ENCODE measurements at regions not wholly inside any gene's neighbourhood (a gene's known extent, or its start where the extent isn't known, plus 50 kb on each side); places are given as distances from the start of the nearest gene placed in this dataset.

DNA sequence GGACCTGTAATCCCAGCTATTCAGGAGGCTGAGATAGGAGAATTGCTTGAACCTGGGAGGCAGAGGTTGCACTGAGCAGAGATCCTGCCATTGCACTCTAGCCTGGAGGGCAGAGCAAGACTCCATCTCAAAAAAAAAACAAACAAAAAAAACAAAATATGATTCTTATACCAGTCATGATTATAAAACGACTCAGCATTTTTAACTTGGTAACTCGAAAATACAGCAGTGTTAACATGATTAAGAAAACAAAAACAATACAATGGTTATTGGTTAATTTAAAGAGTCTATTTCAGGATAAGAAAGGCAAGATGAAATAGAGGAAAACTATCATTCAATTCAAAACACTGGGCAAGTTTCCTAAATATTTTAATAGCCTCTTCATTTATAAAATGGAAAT, 865.3 kb downstream of the PCDH7 start:
- no peak overlapping the region for H3K27ac ChIP-seq (ENCODE audit: low read depth, low read length, severe bottlenecking)
- no peaks in the 10 kb centered on the region for H3K4me1 ChIP-seq (ENCODE audit: control insufficient read depth, insufficient read depth, low read length, poor library complexity, severe bottlenecking)
- no peaks in the 10 kb centered on the region for H3K9me3 ChIP-seq (ENCODE audit: control insufficient read depth, low read length)
- H3K36me3 ChIP-seq (ENCODE audit: control insufficient read depth, insufficient read depth, low read length): no peaks in the 10 kb centered on the region
- H3K4me3 ChIP-seq (ENCODE audit: extremely low read depth, insufficient read depth, low read length, poor library complexity, severe bottlenecking): no peak overlapping the region
- WGBS, 2 experiments (ENCODE audit: insufficient coverage in 2 of 2): no CpG with 5 or more reads among the region's 2 CpGs

DNA sequence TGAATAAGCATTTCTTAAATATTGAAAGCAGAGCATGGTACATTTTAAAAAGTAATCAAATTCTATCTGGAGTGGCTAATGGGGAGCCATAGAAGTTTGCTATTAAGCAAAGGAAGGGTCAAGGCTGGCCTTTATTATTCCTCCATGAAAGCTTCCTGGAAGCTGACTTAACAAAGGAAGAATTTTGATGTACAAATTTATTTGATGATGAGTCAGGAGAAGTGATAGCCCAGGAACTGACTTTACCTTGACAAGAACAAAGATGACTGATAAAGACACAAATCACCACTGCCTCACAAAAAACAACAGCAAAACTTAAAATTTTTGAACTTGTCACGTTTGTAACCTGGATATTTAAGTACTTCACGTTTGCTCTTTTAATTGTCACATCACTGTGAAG, 872.1 kb downstream of the PCDH7 start:
- Histone ChIP-seq H3K36me3 (ENCODE audit: control insufficient read depth, insufficient read depth, low read length) (no peaks in the 10 kb centered on the region), H3K9me3 (ENCODE audit: control insufficient read depth, low read length) (no peaks in the 10 kb centered on the region), H3K4me3 (ENCODE audit: extremely low read depth, insufficient read depth, low read length, poor library complexity, severe bottlenecking) (no peak overlapping the region), H3K4me1 (ENCODE audit: control insufficient read depth, insufficient read depth, low read length, poor library complexity, severe bottlenecking) (no peaks in the 10 kb centered on the region), H3K27ac (ENCODE audit: low read depth, low read length, severe bottlenecking) (no peak overlapping the region)
- 63 to 83% methylated on average over 1 of the region's 2 CpGs for WGBS, 2 experiments (ENCODE audit: insufficient coverage in 2 of 2)

GRCh38 chr4:31595496-31595895, 875.3 kb downstream of the PCDH7 start:
- H3K9me3 ChIP-seq (ENCODE audit: control insufficient read depth, low read length): no peaks in the 10 kb centered on the region
- no peak overlapping the region for H3K27ac ChIP-seq (ENCODE audit: low read depth, low read length, severe bottlenecking)
- 100% methylated on average over 1 of the region's 2 CpGs for WGBS, 2 experiments (ENCODE audit: insufficient coverage in 2 of 2)
- H3K36me3 ChIP-seq (ENCODE audit: control insufficient read depth, insufficient read depth, low read length): no peaks in the 10 kb centered on the region
- H3K4me1 ChIP-seq (ENCODE audit: control insufficient read depth, insufficient read depth, low read length, poor library complexity, severe bottlenecking): no peaks in the 10 kb centered on the region
- H3K4me3 ChIP-seq (ENCODE audit: extremely low read depth, insufficient read depth, low read length, poor library complexity, severe bottlenecking): no peak overlapping the region

GRCh38 chr4:31598639-31599038, 878.5 kb downstream of the PCDH7 start:
- no peak overlapping the region for H3K4me3 ChIP-seq (ENCODE audit: extremely low read depth, insufficient read depth, low read length, poor library complexity, severe bottlenecking)
- H3K4me1 ChIP-seq (ENCODE audit: control insufficient read depth, insufficient read depth, low read length, poor library complexity, severe bottlenecking): no peaks in the 10 kb centered on the region
- H3K27ac ChIP-seq (ENCODE audit: low read depth, low read length, severe bottlenecking): no peak overlapping the region
- H3K9me3 ChIP-seq (ENCODE audit: control insufficient read depth, low read length): no peaks in the 10 kb centered on the region
- H3K36me3 ChIP-seq (ENCODE audit: control insufficient read depth, insufficient read depth, low read length): no peaks in the 10 kb centered on the region
- 80 to 100% methylated on average over 2 of the region's 3 CpGs for WGBS, 2 experiments (ENCODE audit: insufficient coverage in 2 of 2)

GRCh38 chr4:31601793-31602192, 881.6 kb downstream of the PCDH7 start:
- no peaks in the 10 kb centered on the region for H3K4me1 ChIP-seq (ENCODE audit: control insufficient read depth, insufficient read depth, low read length, poor library complexity, severe bottlenecking)
- H3K4me3 ChIP-seq (ENCODE audit: extremely low read depth, insufficient read depth, low read length, poor library complexity, severe bottlenecking): no peak overlapping the region
- H3K9me3 ChIP-seq (ENCODE audit: control insufficient read depth, low read length): no peaks in the 10 kb centered on the region
- no peak overlapping the region for H3K27ac ChIP-seq (ENCODE audit: low read depth, low read length, severe bottlenecking)
- no peaks in the 10 kb centered on the region for H3K36me3 ChIP-seq (ENCODE audit: control insufficient read depth, insufficient read depth, low read length)

GRCh38 chr4:31613946-31614623, 893.9 kb downstream of the PCDH7 start:
- no peaks in the 10 kb centered on the region for H3K36me3 ChIP-seq (ENCODE audit: control insufficient read depth, insufficient read depth, low read length)
- H3K4me3 ChIP-seq (ENCODE audit: extremely low read depth, insufficient read depth, low read length, poor library complexity, severe bottlenecking): no peak overlapping the region
- H3K27ac ChIP-seq (ENCODE audit: low read depth, low read length, severe bottlenecking): no peak overlapping the region
- WGBS, 2 experiments (ENCODE audit: insufficient coverage in 2 of 2): 82 to 87% methylated on average over 4 to 5 of the region's 7 CpGs
- H3K9me3 ChIP-seq (ENCODE audit: control insufficient read depth, low read length): no peaks in the 10 kb centered on the region
- H3K4me1 ChIP-seq (ENCODE audit: control insufficient read depth, insufficient read depth, low read length, poor library complexity, severe bottlenecking): no peaks in the 10 kb centered on the region

GRCh38 chr4:31617667-31618066, 897.5 kb downstream of the PCDH7 start:
- Histone ChIP-seq H3K9me3 (ENCODE audit: control insufficient read depth, low read length) (no peaks in the 10 kb centered on the region), H3K27ac (ENCODE audit: low read depth, low read length, severe bottlenecking) (no peak overlapping the region), H3K36me3 (ENCODE audit: control insufficient read depth, insufficient read depth, low read length) (no peaks in the 10 kb centered on the region), H3K4me1 (ENCODE audit: control insufficient read depth, insufficient read depth, low read length, poor library complexity, severe bottlenecking) (no peaks in the 10 kb centered on the region), H3K4me3 (ENCODE audit: extremely low read depth, insufficient read depth, low read length, poor library complexity, severe bottlenecking) (no peak overlapping the region)
- WGBS, 2 experiments (ENCODE audit: insufficient coverage in 2 of 2): 88 to 100% methylated on average over 1 of the region's 1 CpG

DNA sequence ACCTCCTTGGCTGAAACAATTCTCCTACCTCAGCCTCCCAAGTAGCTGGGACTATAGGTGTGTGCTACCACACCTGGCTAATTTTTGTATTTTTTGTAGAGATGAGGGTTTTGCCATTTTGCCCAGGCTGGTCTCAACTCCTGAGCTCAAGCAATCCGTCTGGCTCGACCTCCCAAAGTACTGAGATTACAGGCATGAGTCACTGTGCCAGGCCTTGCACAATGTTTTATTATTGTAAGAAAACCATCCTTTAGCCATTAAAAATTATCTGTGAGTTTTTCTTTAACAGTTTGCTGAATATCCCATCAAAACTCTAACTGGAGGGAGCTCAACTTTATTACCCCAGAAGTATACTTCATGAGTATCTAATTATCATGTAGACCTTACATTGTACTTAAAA, 900.3 kb downstream of the PCDH7 start:
- Histone ChIP-seq H3K27ac (ENCODE audit: low read depth, low read length, severe bottlenecking) (no peak overlapping the region), H3K36me3 (ENCODE audit: control insufficient read depth, insufficient read depth, low read length) (no peaks in the 10 kb centered on the region), H3K4me1 (ENCODE audit: control insufficient read depth, insufficient read depth, low read length, poor library complexity, severe bottlenecking) (no peaks in the 10 kb centered on the region), H3K4me3 (ENCODE audit: extremely low read depth, insufficient read depth, low read length, poor library complexity, severe bottlenecking) (no peak overlapping the region), H3K9me3 (ENCODE audit: control insufficient read depth, low read length) (no peaks in the 10 kb centered on the region)
- no CpG with 5 or more reads among the region's 2 CpGs for WGBS, 2 experiments (ENCODE audit: insufficient coverage in 2 of 2)

DNA sequence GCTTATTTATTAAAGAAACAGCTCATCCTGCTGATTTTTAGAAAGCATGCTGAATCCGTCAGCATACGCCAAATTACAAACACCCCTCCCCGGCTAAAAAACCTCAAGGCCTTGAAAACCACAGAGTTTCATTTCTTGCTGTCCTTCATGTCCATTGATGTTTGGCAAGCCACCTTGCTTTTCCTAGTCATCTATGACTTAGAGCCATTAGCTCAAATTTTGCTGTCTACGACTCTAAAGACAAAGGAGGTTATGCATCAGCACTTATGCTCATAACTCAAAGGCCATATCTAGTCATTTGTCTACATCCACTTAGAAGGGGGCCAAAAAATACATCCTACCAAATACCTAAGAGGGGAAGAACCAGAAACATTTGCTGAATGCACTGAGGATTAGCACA, 925.1 kb downstream of the PCDH7 start:
- Histone ChIP-seq H3K9me3 (ENCODE audit: control insufficient read depth, low read length) (no peaks in the 10 kb centered on the region), H3K36me3 (ENCODE audit: control insufficient read depth, insufficient read depth, low read length) (no peaks in the 10 kb centered on the region), H3K4me1 (ENCODE audit: control insufficient read depth, insufficient read depth, low read length, poor library complexity, severe bottlenecking) (no peaks in the 10 kb centered on the region), H3K27ac (ENCODE audit: low read depth, low read length, severe bottlenecking) (no peak overlapping the region), H3K4me3 (ENCODE audit: extremely low read depth, insufficient read depth, low read length, poor library complexity, severe bottlenecking) (no peak overlapping the region)
- 93% methylated on average over 2 to 4 of the region's 4 CpGs for WGBS, 2 experiments (ENCODE audit: insufficient coverage in 2 of 2)

- no peak overlapping the region for H3K27ac ChIP-seq (ENCODE audit: low read depth, low read length, severe bottlenecking)
- no peak overlapping the region for H3K4me3 ChIP-seq (ENCODE audit: extremely low read depth, insufficient read depth, low read length, poor library complexity, severe bottlenecking)
- 100% methylated on average over 1 of the region's 1 CpG for WGBS, 2 experiments (ENCODE audit: insufficient coverage in 2 of 2)
- H3K36me3 ChIP-seq (ENCODE audit: control insufficient read depth, insufficient read depth, low read length): no peaks in the 10 kb centered on the region
- no peaks in the 10 kb centered on the region for H3K9me3 ChIP-seq (ENCODE audit: control insufficient read depth, low read length)
- no peaks in the 10 kb centered on the region for H3K4me1 ChIP-seq (ENCODE audit: control insufficient read depth, insufficient read depth, low read length, poor library complexity, severe bottlenecking)
Observed at GRCh38 chr4:31647786-31648185, 927.6 kb downstream of the PCDH7 start.

GRCh38 chr4:31649878-31650277, 929.7 kb downstream of the PCDH7 start:
- Histone ChIP-seq H3K9me3 (ENCODE audit: control insufficient read depth, low read length) (peaks cover 3% of the 10 kb centered on the region), H3K27ac (ENCODE audit: low read depth, low read length, severe bottlenecking) (no peak overlapping the region), H3K4me1 (ENCODE audit: control insufficient read depth, insufficient read depth, low read length, poor library complexity, severe bottlenecking) (no peaks in the 10 kb centered on the region), H3K4me3 (ENCODE audit: extremely low read depth, insufficient read depth, low read length, poor library complexity, severe bottlenecking) (no peak overlapping the region), H3K36me3 (ENCODE audit: control insufficient read depth, insufficient read depth, low read length) (no peaks in the 10 kb centered on the region)
- no CpG with 5 or more reads among the region's 1 CpG for WGBS, 2 experiments (ENCODE audit: insufficient coverage in 2 of 2)

Data from mesodermal cell (in vitro differentiated cells).